Right renal pelvis (tissue), 4 donors: ENCODE measurements at regions not wholly inside any gene's neighbourhood (a gene's known extent, or its start where the extent isn't known, plus 50 kb on each side); places are given as distances from the start of the nearest gene placed in this dataset.
"Not testable (repeated sequence)": the region's sequence is repeated elsewhere in the genome, so short reads cannot be mapped to it uniquely, and the experiment has no call there.

Source experiments
- DNase-seq, 4 donors: peaks; one replicate each; pipeline ENCODE4 v3.0.0-alpha.2; 2013; ENCODE audit warnings: low read depth in 4 of 4, low spot score in 3 of 4, missing footprints in 1 of 4

- DNase-seq = no peak
These were observed 63.1 kb downstream of the MATN1 start for GRCh38 chr1:30660241-30660640.

- DNase-seq = no peak
These were observed 63.7 kb downstream of the MATN1 start for GRCh38 chr1:30659702-30660101.

GRCh38 chr1:30658375-30658774 is 65.0 kb downstream of the MATN1 start:
- not testable (repeated sequence) for DNase-seq

- DNase-seq = no peak
These were observed 65.4 kb downstream of the MATN1 start for GRCh38 chr1:30658014-30658336.

- no peak for DNase-seq
These were observed 66.0 kb downstream of the MATN1 start for GRCh38 chr1:30657131-30658013.

- DNase-seq = no peak
These were observed 67.0 kb downstream of the MATN1 start for GRCh38 chr1:30656171-30656940.

- DNase-seq = no peak
These were observed 67.7 kb downstream of the MATN1 start for GRCh38 chr1:30655672-30656071.

GRCh38 chr1:30654188-30654587 is 69.2 kb downstream of the MATN1 start:
- no peak for DNase-seq

- no peak for DNase-seq
These were observed 71.1 kb downstream of the MATN1 start for GRCh38 chr1:30652152-30652841.

GRCh38 chr1:30651395-30651794 is 72.0 kb downstream of the MATN1 start:
- DNase-seq = not testable (repeated sequence)

GRCh38 chr1:30650968-30651320 is 72.4 kb downstream of the MATN1 start:
- DNase-seq = no peak

- no peak for DNase-seq
These were observed 73.1 kb downstream of the MATN1 start for GRCh38 chr1:30650038-30650967.

GRCh38 chr1:30649321-30649991 is 73.9 kb downstream of the MATN1 start:
- DNase-seq = no peak

GRCh38 chr1:30648408-30649000 is 74.9 kb downstream of the MATN1 start:
- DNase-seq = no peak

- DNase-seq = no peak
These were observed 77.6 kb downstream of the MATN1 start for GRCh38 chr1:30645807-30646206.

GRCh38 chr1:30642391-30643120 is 80.8 kb downstream of the MATN1 start:
- no peak for DNase-seq

GRCh38 chr1:30641572-30642353 is 81.6 kb downstream of the MATN1 start:
- no peak for DNase-seq

GRCh38 chr1:30639881-30640452 is 83.4 kb downstream of the MATN1 start:
- DNase-seq = no peak
